HL-60 (cell line): ENCODE measurements at regions not wholly inside any gene's neighbourhood (a gene's known extent, or its start where the extent isn't known, plus 50 kb on each side); places are given as distances from the start of the nearest gene placed in this dataset.

Experiments used
- DNase-seq, 2 experiments: peaks; one replicate each; pipeline ENCODE4 v3.0.0-alpha.2; 2010 to 2020; ENCODE audit warnings: low read depth in 1 of 2, low spot score in 1 of 2
- H3K27ac ChIP-seq: fragments of 250-450 bp; sonication (Bioruptor Pico); replicated peaks from 2 replicates; pipeline ENCODE4 v1.5.1; 2020; ENCODE audit warnings: mild to moderate bottlenecking, moderate library complexity
- H3K27me3 ChIP-seq: fragments of 250-450 bp; sonication (Bioruptor Pico); 2 replicates; pipeline ENCODE4 v1.5.1; 2021; ENCODE audit warnings: mild to moderate bottlenecking, moderate library complexity; ENCODE audit not compliant: insufficient read depth, poor library complexity, severe bottlenecking
- H3K4me3 ChIP-seq: replicated peaks from 2 replicates; pipeline ENCODE4 v1.5.1; 2011; ENCODE audit warnings: mild to moderate bottlenecking, control low read depth, low read length; ENCODE audit not compliant: insufficient read depth
- GABPA ChIP-seq: IDR thresholded peaks from 2 replicates; pipeline ENCODE4 v1.6.1; 2012; ENCODE audit warnings: low read depth
- POLR2AphosphoS5 ChIP-seq: IDR thresholded peaks from 2 replicates; pipeline ENCODE4 v1.6.1; 2012; ENCODE audit warnings: low read depth
- SPI1 ChIP-seq: IDR thresholded peaks from 2 replicates; pipeline ENCODE4 v1.6.1; 2012; ENCODE audit warnings: low read depth, mild to moderate bottlenecking, borderline replicate concordance
- TF ChIP-seq, protein P1 (sequence below): IDR thresholded peaks from 2 replicates; pipeline ENCODE4 v1.6.1; 2012; ENCODE audit warnings: low read depth; ENCODE audit not compliant: insufficient replicate concordance
- TF ChIP-seq, protein P2 (sequence below): IDR thresholded peaks from one replicate; pipeline ENCODE4 v1.5.1; 2011; ENCODE audit warnings: low read length, control low read depth, inconsistent platforms; ENCODE audit not compliant: insufficient read depth

- no peaks in the 10 kb centered on the region for H3K27me3 ChIP-seq
- DNase-seq: no peak
- no peak overlapping the region for H3K27ac ChIP-seq
- H3K4me3 ChIP-seq: no peak overlapping the region
- TF ChIP-seq POLR2AphosphoS5 (no peak), SPI1 (no peak), GABPA (no peak)
- TF ChIP-seq, protein P1, sequence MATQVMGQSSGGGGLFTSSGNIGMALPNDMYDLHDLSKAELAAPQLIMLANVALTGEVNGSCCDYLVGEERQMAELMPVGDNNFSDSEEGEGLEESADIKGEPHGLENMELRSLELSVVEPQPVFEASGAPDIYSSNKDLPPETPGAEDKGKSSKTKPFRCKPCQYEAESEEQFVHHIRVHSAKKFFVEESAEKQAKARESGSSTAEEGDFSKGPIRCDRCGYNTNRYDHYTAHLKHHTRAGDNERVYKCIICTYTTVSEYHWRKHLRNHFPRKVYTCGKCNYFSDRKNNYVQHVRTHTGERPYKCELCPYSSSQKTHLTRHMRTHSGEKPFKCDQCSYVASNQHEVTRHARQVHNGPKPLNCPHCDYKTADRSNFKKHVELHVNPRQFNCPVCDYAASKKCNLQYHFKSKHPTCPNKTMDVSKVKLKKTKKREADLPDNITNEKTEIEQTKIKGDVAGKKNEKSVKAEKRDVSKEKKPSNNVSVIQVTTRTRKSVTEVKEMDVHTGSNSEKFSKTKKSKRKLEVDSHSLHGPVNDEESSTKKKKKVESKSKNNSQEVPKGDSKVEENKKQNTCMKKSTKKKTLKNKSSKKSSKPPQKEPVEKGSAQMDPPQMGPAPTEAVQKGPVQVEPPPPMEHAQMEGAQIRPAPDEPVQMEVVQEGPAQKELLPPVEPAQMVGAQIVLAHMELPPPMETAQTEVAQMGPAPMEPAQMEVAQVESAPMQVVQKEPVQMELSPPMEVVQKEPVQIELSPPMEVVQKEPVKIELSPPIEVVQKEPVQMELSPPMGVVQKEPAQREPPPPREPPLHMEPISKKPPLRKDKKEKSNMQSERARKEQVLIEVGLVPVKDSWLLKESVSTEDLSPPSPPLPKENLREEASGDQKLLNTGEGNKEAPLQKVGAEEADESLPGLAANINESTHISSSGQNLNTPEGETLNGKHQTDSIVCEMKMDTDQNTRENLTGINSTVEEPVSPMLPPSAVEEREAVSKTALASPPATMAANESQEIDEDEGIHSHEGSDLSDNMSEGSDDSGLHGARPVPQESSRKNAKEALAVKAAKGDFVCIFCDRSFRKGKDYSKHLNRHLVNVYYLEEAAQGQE: no peak
- TF ChIP-seq, protein P2, sequence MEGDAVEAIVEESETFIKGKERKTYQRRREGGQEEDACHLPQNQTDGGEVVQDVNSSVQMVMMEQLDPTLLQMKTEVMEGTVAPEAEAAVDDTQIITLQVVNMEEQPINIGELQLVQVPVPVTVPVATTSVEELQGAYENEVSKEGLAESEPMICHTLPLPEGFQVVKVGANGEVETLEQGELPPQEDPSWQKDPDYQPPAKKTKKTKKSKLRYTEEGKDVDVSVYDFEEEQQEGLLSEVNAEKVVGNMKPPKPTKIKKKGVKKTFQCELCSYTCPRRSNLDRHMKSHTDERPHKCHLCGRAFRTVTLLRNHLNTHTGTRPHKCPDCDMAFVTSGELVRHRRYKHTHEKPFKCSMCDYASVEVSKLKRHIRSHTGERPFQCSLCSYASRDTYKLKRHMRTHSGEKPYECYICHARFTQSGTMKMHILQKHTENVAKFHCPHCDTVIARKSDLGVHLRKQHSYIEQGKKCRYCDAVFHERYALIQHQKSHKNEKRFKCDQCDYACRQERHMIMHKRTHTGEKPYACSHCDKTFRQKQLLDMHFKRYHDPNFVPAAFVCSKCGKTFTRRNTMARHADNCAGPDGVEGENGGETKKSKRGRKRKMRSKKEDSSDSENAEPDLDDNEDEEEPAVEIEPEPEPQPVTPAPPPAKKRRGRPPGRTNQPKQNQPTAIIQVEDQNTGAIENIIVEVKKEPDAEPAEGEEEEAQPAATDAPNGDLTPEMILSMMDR: no peak
Measured at GRCh38 chr17:17412326-17412725, 64.5 kb upstream of the MED9 start.

GRCh38 chr17:17413215-17413792 is 63.5 kb upstream of the MED9 start:
- DNase-seq: no peak
- H3K27me3 ChIP-seq: no peaks in the 10 kb centered on the region
- TF ChIP-seq SPI1: no peak
- TF ChIP-seq, protein P1: no peak
- no peak overlapping the region for H3K27ac ChIP-seq
- H3K4me3 ChIP-seq: no peak overlapping the region

- H3K27ac ChIP-seq: no peak overlapping the region
- no peak overlapping the region for H3K4me3 ChIP-seq
- no peaks in the 10 kb centered on the region for H3K27me3 ChIP-seq
- TF ChIP-seq, protein P1: no peak
- TF ChIP-seq SPI1 (no peak), GABPA (no peak), POLR2AphosphoS5 (no peak)
- TF ChIP-seq, protein P2: no peak
- DNase-seq: no peak
Measured at GRCh38 chr17:17413821-17414220, 63.0 kb upstream of the MED9 start.

GRCh38 chr17:17414341-17414805 is 62.4 kb upstream of the MED9 start:
- Histone ChIP-seq H3K4me3 (no peak overlapping the region), H3K27me3 (no peaks in the 10 kb centered on the region), H3K27ac (no peak overlapping the region)
- no peak for DNase-seq
- TF ChIP-seq POLR2AphosphoS5: no peak
- TF ChIP-seq SPI1: no peak
- TF ChIP-seq, protein P2: no peak
- TF ChIP-seq, protein P1: no peak
- no peak for TF ChIP-seq GABPA
